ENCODE measurements at regions not wholly inside any gene's neighbourhood (a gene's known extent, or its start where the extent isn't known, plus 50 kb on each side); places are given as distances from the start of the nearest gene placed in this dataset.
"Not testable (repeated sequence)": the region's sequence is repeated elsewhere in the genome, so short reads cannot be mapped to it uniquely, and the experiment has no call there.

DNA sequence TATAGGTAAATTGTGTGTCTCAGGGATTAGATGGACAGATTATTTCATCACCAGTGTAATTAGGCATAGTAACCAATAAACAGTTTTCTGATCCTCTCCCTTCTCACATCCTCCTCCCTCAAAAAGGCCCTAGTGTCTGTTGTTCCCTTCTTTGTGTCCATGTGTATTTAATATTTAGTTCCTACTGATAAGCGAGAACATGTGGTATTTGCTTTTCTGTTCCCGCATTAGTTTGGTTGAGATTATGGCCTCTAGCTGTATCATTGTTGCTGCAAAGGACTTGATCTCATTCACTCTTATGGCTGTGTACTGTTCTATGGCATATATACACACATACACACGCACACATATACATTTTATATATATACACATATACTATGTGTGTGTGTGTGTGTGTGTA is 866.2 kb downstream of the CCDC85A start:
- DNase-seq (ENCODE audit: low read depth) = no peak
- no peak overlapping the region for H3K4me3 ChIP-seq (ENCODE audit: control insufficient read depth, low read depth, low read length)
- TF ChIP-seq, protein P1, sequence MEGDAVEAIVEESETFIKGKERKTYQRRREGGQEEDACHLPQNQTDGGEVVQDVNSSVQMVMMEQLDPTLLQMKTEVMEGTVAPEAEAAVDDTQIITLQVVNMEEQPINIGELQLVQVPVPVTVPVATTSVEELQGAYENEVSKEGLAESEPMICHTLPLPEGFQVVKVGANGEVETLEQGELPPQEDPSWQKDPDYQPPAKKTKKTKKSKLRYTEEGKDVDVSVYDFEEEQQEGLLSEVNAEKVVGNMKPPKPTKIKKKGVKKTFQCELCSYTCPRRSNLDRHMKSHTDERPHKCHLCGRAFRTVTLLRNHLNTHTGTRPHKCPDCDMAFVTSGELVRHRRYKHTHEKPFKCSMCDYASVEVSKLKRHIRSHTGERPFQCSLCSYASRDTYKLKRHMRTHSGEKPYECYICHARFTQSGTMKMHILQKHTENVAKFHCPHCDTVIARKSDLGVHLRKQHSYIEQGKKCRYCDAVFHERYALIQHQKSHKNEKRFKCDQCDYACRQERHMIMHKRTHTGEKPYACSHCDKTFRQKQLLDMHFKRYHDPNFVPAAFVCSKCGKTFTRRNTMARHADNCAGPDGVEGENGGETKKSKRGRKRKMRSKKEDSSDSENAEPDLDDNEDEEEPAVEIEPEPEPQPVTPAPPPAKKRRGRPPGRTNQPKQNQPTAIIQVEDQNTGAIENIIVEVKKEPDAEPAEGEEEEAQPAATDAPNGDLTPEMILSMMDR (IDR thresholded peaks at IDR 0.05; ENCODE audit: control insufficient read depth, insufficient read depth, low read depth, low read length, missing control alignments) = no peak

DNA sequence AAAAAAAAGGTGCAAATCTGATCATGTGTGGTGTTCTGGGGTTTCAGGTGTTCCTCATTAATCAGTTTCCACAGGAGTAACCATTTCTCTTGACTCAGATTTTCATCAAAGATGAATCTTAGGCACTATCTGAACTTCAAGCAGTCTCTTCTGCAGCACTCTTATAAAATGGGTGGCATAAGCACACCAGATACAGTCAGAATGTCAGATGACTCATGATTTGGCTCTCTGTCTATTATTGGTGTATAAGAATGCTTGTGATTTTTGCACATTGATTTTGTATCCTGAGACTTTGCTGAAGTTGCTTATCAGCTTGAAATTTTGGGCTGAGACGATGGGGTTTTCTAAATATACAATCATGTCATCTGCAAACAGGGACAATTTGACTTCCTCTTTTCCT is 882.5 kb downstream of the CCDC85A start:
- not testable (repeated sequence) for H3K4me3 ChIP-seq (ENCODE audit: control insufficient read depth, low read depth, low read length); DNase-seq (ENCODE audit: low read depth)

DNA sequence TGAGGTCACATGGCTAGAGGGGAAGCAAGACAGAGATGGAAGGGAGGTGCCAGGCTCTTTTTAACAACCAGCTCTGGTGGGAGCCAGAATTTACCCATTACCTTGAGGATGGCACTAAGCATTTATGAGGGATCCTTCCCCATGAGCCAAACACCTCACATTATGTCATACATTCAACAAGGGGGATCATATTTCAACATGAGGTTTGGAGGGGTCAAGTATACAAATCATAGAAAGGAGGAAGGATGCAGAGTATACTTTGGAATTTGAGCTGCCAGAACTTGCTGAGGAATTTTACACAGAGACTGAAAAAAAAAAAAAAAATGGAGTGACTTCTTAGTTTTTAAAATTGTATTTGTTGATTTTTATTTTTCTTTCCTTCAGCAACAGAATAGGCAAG is 891.4 kb downstream of the CCDC85A start:
- H3K4me3 ChIP-seq (ENCODE audit: control insufficient read depth, low read depth, low read length) = no peak overlapping the region
- no peak for DNase-seq (ENCODE audit: low read depth)
- TF ChIP-seq, protein P1 (IDR thresholded peaks at IDR 0.05; ENCODE audit: control insufficient read depth, insufficient read depth, low read depth, low read length, missing control alignments) = no peak

DNA sequence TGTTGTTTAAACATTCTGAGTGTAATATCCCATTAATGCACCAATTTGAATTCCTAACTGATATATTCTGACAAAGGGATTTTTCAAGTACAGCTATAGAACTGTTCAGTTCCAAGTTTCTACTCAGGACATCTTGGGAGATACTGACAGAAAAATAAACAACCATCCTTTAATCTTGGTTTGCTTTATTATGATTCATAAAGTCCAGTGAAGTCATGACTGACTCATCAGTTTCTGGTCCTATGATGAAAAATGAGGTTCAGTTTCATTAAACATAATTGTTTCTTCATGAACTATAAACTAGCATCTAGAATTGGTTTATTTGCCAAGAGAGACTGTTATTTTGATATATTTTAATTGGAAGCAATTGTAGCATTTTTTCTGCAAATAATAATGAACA is 896.2 kb downstream of the CCDC85A start:
- H3K4me3 ChIP-seq (ENCODE audit: control insufficient read depth, low read depth, low read length) = no peak overlapping the region
- no peak for DNase-seq (ENCODE audit: low read depth)
- TF ChIP-seq, protein P1 (IDR thresholded peaks at IDR 0.05; ENCODE audit: control insufficient read depth, insufficient read depth, low read depth, low read length, missing control alignments) = no peak

DNA sequence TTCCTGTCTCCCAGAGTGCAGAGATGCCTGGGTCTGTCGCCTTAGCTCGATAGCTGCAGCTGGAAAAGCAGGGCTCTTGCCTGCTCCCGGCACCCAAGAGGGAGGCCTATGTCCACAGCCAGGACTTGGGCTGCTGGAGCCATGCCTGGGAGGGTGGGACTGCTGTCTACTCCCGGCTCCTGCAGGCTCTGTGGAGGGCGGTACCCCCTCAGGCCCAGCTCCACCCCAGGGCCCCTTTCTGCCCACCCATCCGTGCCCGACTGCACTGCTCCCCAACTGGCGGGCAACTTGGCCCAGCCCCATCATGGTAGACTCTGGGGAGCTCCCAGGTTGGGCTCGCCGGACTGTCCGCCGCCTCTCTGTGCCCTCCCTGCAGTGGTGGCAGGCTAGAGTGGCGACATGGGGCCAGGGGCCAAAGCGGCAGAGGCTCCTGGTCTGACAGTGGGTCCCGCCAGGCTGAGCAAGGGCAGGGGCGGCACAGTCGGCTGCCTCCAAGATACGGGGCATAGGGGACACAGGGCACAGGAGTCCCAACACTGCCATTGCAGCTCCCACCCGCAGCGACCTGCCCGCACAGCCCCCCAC is 901.0 kb downstream of the CCDC85A start:
- TF ChIP-seq, protein P1 (IDR thresholded peaks at IDR 0.05; ENCODE audit: control insufficient read depth, insufficient read depth, low read depth, low read length, missing control alignments) = no peak
- H3K4me3 ChIP-seq (ENCODE audit: control insufficient read depth, low read depth, low read length) = no peak overlapping the region
- DNase-seq (ENCODE audit: low read depth) = no peak

DNA sequence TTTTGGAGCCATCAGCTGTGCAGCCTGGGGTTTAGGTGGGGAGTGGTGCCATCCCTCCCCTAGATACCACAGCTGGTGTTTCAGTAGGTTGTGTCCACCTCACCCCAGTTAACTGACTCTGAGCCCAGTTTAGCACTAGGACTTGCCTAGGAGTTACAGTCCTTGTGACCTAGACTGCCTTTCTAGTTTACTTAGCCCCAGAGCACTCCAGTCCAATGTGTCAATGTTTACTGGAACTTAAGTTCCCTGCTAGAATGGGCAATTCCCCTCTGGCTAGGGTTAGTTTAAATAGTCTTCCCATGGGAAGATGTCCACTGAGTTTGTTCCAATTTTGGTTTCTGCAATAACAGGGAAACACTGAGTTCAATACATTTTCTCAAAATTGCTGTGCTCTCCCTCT is 909.2 kb downstream of the CCDC85A start:
- no peak overlapping the region for H3K4me3 ChIP-seq (ENCODE audit: control insufficient read depth, low read depth, low read length)
- DNase-seq (ENCODE audit: low read depth) = no peak
- TF ChIP-seq, protein P1 (IDR thresholded peaks at IDR 0.05; ENCODE audit: control insufficient read depth, insufficient read depth, low read depth, low read length, missing control alignments) = no peak

DNA sequence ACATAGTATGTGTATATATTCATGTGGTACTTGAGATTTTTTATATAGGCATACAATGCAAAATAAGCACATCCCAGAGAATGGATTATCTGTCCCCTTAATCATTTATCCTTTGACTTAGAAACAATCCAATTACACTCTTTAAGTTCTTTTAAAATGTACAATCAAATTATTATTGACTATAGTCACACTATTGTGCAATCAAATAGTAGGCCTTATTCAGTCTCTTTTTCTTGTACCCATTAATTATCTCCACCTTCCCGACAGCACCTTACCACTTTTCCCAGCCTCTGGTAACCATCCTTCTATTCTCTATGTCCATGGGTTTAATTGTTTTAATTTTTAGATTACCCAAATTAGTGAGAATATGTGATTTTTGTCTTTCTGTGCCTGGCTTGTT is 914.1 kb downstream of the CCDC85A start:
- H3K4me3 ChIP-seq (ENCODE audit: control insufficient read depth, low read depth, low read length) = no peak overlapping the region
- TF ChIP-seq, protein P1 (IDR thresholded peaks at IDR 0.05; ENCODE audit: control insufficient read depth, insufficient read depth, low read depth, low read length, missing control alignments) = no peak
- DNase-seq (ENCODE audit: low read depth) = no peak

Data from AG09309 (cell line).